ENCODE measurements at regions not wholly inside any gene's neighbourhood (a gene's known extent, or its start where the extent isn't known, plus 50 kb on each side); places are given as distances from the start of the nearest gene placed in this dataset.
"Not testable (repeated sequence)": the region's sequence is repeated elsewhere in the genome, so short reads cannot be mapped to it uniquely, and the experiment has no call there.

- no peak for ATAC-seq
- TF ChIP-seq ZNF565 (CRISPR knock-in tag; conservative IDR thresholded peaks at IDR 0.05; ENCODE audit: low read depth) (no peak), CREB5 (CRISPR knock-in tag; IDR thresholded peaks at IDR 0.05; ENCODE audit: low read depth) (no peak), TCF4 (CRISPR knock-in tag; IDR thresholded peaks at IDR 0.05; ENCODE audit: borderline replicate concordance) (no peak), ARNTL (CRISPR knock-in tag; IDR thresholded peaks at IDR 0.05; ENCODE audit: borderline replicate concordance, low read depth) (no peak), TOX (CRISPR knock-in tag; IDR thresholded peaks at IDR 0.05; ENCODE audit: borderline replicate concordance) (no peak), ZNF70 (CRISPR knock-in tag; IDR thresholded peaks at IDR 0.05) (no peak), SNAI2 (CRISPR knock-in tag; IDR thresholded peaks at IDR 0.05) (no peak), ESRRG (CRISPR knock-in tag; IDR thresholded peaks at IDR 0.05) (no peak), GLIS3 (CRISPR knock-in tag; IDR thresholded peaks at IDR 0.05) (no peak)
These were observed 442.3 kb downstream of the TUBA3C start for GRCh38 chr13:18739310-18739709.

- not testable (repeated sequence) for ATAC-seq
These were observed 443.5 kb downstream of the TUBA3C start for GRCh38 chr13:18738086-18738485.

- ATAC-seq, result not testable (repeated sequence)
These were observed 454.5 kb downstream of the TUBA3C start for GRCh38 chr13:18727138-18727537.

- not testable (repeated sequence) for ATAC-seq
These were observed 455.1 kb downstream of the TUBA3C start for GRCh38 chr13:18726524-18726923.

- not testable (repeated sequence) for ATAC-seq
These were observed 456.3 kb downstream of the TUBA3C start for GRCh38 chr13:18725242-18725822.

- ATAC-seq, result no peak
These were observed 466.7 kb downstream of the TUBA3C start for GRCh38 chr13:18714889-18715288.

GRCh38 chr13:18710673-18711072, 471.0 kb downstream of the TUBA3C start:
- not testable (repeated sequence) for ATAC-seq

More at GRCh38 chr13:18714889-18715288, 466.7 kb downstream of the TUBA3C start:
- TF ChIP-seq ZNF70 (CRISPR knock-in tag; IDR thresholded peaks at IDR 0.05), result no peak
- no peak for TF ChIP-seq ESRRG (CRISPR knock-in tag; IDR thresholded peaks at IDR 0.05)
- TF ChIP-seq ISL1 (CRISPR knock-in tag; IDR thresholded peaks at IDR 0.05), result no peak
- TF ChIP-seq POU6F1 (CRISPR knock-in tag; IDR thresholded peaks at IDR 0.05; ENCODE audit: borderline replicate concordance, low read depth), result no peak
- no peak for TF ChIP-seq TOX (CRISPR knock-in tag; IDR thresholded peaks at IDR 0.05; ENCODE audit: borderline replicate concordance)

GRCh38 chr13:18706538-18706937, 475.1 kb downstream of the TUBA3C start:
- peak; percentile 63; the same call in 1 of the 3 replicates for ATAC-seq

GRCh38 chr13:18702464-18703247, 479.0 kb downstream of the TUBA3C start:
- not testable (repeated sequence) for ATAC-seq

- not testable (repeated sequence) for ATAC-seq
These were observed 483.3 kb downstream of the TUBA3C start for GRCh38 chr13:18698332-18698731.

GRCh38 chr13:18697851-18698250, 483.8 kb downstream of the TUBA3C start:
- ATAC-seq, result not testable (repeated sequence)

GRCh38 chr13:18697221-18697620, 484.4 kb downstream of the TUBA3C start:
- ATAC-seq, result peak; percentile 66

GRCh38 chr13:18677403-18677802, 504.2 kb downstream of the TUBA3C start:
- ATAC-seq, result not testable (repeated sequence)

GRCh38 chr13:18675268-18675667, 506.4 kb downstream of the TUBA3C start:
- not testable (repeated sequence) for ATAC-seq

GRCh38 chr13:18673794-18674193, 507.8 kb downstream of the TUBA3C start:
- not testable (repeated sequence) for ATAC-seq

- not testable (repeated sequence) for ATAC-seq
These were observed 515.0 kb downstream of the TUBA3C start for GRCh38 chr13:18666585-18666984.

- not testable (repeated sequence) for ATAC-seq
These were observed 515.9 kb downstream of the TUBA3C start for GRCh38 chr13:18665716-18666115.
